ENCODE measurements at regions not wholly inside any gene's neighbourhood (a gene's known extent, or its start where the extent isn't known, plus 50 kb on each side); places are given as distances from the start of the nearest gene placed in this dataset.

GRCh38 chr2:216320852-216321251 is 51.4 kb downstream of the MARCHF4 start:
- no peak for DNase-seq (ENCODE audit: low read depth)
- ChIA-PET CTCF (interaction anchor here (1.5 kb wide), 1 partner anchor 51 kb away, joined by 5 read pairs; the partner anchor contains the start of gene MARCHF4), POLR2A (no interaction called here)
- no peaks in the 10 kb centered on the region for H3K27me3 ChIP-seq (ENCODE audit: control insufficient read depth, insufficient read depth, low read length)
- no peak overlapping the region for H3K4me3 ChIP-seq (ENCODE audit: low read depth, low read length)
- no peak for TF ChIP-seq CTCF (IDR thresholded peaks at IDR 0.05; ENCODE audit: insufficient read depth, low read depth, low read length)
- no peaks in the 10 kb centered on the region for H3K36me3 ChIP-seq (ENCODE audit: control insufficient read depth, insufficient read depth, low read length)

- TF ChIP-seq CTCF (IDR thresholded peaks at IDR 0.05; ENCODE audit: insufficient read depth, low read depth, low read length), result no peak
- H3K4me3 ChIP-seq (ENCODE audit: low read depth, low read length), result no peak overlapping the region
- no peak for DNase-seq (ENCODE audit: low read depth)
- H3K36me3 ChIP-seq (ENCODE audit: control insufficient read depth, insufficient read depth, low read length), result no peaks in the 10 kb centered on the region
- POLR2A ChIA-PET, result interaction anchor here (0.6 kb wide), 1 partner anchor 966 kb away, joined by 3 read pairs; no protein-coding TSS in a partner anchor
- no peaks in the 10 kb centered on the region for H3K27me3 ChIP-seq (ENCODE audit: control insufficient read depth, insufficient read depth, low read length)
- CTCF ChIA-PET, result interaction anchor here (1.5 kb wide), 1 partner anchor 9 kb away, joined by 5 read pairs; no protein-coding TSS in a partner anchor
Observed at GRCh38 chr2:216319771-216320170, 52.5 kb downstream of the MARCHF4 start.

- Histone ChIP-seq H3K36me3 (ENCODE audit: control insufficient read depth, insufficient read depth, low read length) (no peaks in the 10 kb centered on the region), H3K4me3 (ENCODE audit: low read depth, low read length) (no peak overlapping the region), H3K27me3 (ENCODE audit: control insufficient read depth, insufficient read depth, low read length) (no peaks in the 10 kb centered on the region)
- POLR2A ChIA-PET, result no interaction called here
- no peak for TF ChIP-seq CTCF (IDR thresholded peaks at IDR 0.05; ENCODE audit: insufficient read depth, low read depth, low read length)
- DNase-seq (ENCODE audit: low read depth), result no peak
- CTCF ChIA-PET, result interaction anchor here (0.7 kb wide), 1 partner anchor 10 kb away, joined by 3 read pairs; no protein-coding TSS in a partner anchor
Observed at GRCh38 chr2:216318521-216318874, 53.8 kb downstream of the MARCHF4 start.

- ChIA-PET POLR2A (no interaction called here), CTCF (interaction anchor here (0.9 to 1.3 kb wide), 3 partner anchors 10 to 17 kb away, joined by 3 read pairs; no protein-coding TSS in a partner anchor)
- no peak for DNase-seq (ENCODE audit: low read depth)
- no peaks in the 10 kb centered on the region for H3K27me3 ChIP-seq (ENCODE audit: control insufficient read depth, insufficient read depth, low read length)
- H3K4me3 ChIP-seq (ENCODE audit: low read depth, low read length), result no peak overlapping the region
- no peaks in the 10 kb centered on the region for H3K36me3 ChIP-seq (ENCODE audit: control insufficient read depth, insufficient read depth, low read length)
- TF ChIP-seq CTCF (IDR thresholded peaks at IDR 0.05; ENCODE audit: insufficient read depth, low read depth, low read length), result no peak
Observed at GRCh38 chr2:216317831-216318520, 54.3 kb downstream of the MARCHF4 start.

- no peaks in the 10 kb centered on the region for H3K27me3 ChIP-seq (ENCODE audit: control insufficient read depth, insufficient read depth, low read length)
- CTCF ChIA-PET, result interaction anchor here (1.1 to 1.3 kb wide), 2 partner anchors 11 to 13 kb away, joined by 3 to 4 read pairs; no protein-coding TSS in a partner anchor
- no peak overlapping the region for H3K4me3 ChIP-seq (ENCODE audit: low read depth, low read length)
- no peak for DNase-seq (ENCODE audit: low read depth)
- POLR2A ChIA-PET, result no interaction called here
- no peak for TF ChIP-seq CTCF (IDR thresholded peaks at IDR 0.05; ENCODE audit: insufficient read depth, low read depth, low read length)
- H3K36me3 ChIP-seq (ENCODE audit: control insufficient read depth, insufficient read depth, low read length), result no peaks in the 10 kb centered on the region
Observed at GRCh38 chr2:216316743-216317142, 55.5 kb downstream of the MARCHF4 start.

Measured in BJ (cell line).